PC-9 (cell line): ENCODE measurements at regions not wholly inside any gene's neighbourhood (a gene's known extent, or its start where the extent isn't known, plus 50 kb on each side); places are given as distances from the start of the nearest gene placed in this dataset.

Experiments
- BruUV-seq: library from RNA; stranded (reverse); fragments of 400-500 nt; replicated peaks from 2 replicates; lab custom pipeline; 2021; lab: Mats Ljungman, UMichigan
- CTCF ChIA-PET: fragments of 300-600 bp; sonication (Branson Sonifier 250); formaldehyde crosslinking; loops from one replicate; lab custom pipeline; 2022; ENCODE audit warnings: antibody characterized with exemption; lab: Charles Lee
- POLR2A ChIA-PET: fragments of 300-600 bp; sonication (Branson Sonifier 250); formaldehyde crosslinking; loops from one replicate; lab custom pipeline; 2022; ENCODE audit warnings: antibody characterized with exemption; ENCODE audit not compliant: unreplicated experiment; lab: Charles Lee
- DNase-seq, 2 experiments: peaks; one replicate each; pipeline versions ENCODE4 v3.0.0 to v3.0.0-alpha.2; 2015 to 2022; ENCODE audit warnings: mixed read lengths in 1 of 2
- H2AFZ ChIP-seq: fragments of 200-600 bp; sonication (generic); 2 replicates; pipeline ENCODE4 v1.8.1; 2017; ENCODE audit warnings: antibody characterized with exemption
- H3F3A ChIP-seq: fragments of 200-600 bp; sonication (generic); 2 replicates; pipeline ENCODE4 v1.8.1; 2017; ENCODE audit warnings: antibody characterized with exemption, mild to moderate bottlenecking, low read depth; ENCODE audit not compliant: insufficient read depth
- H3K27ac ChIP-seq: fragments of 200-600 bp; sonication (generic); 2 replicates; pipeline ENCODE4 v1.6.1; 2016; ENCODE audit warnings: mixed run types
- H3K27me3 ChIP-seq: fragments of 200-600 bp; sonication (generic); 2 replicates; pipeline ENCODE4 v1.6.1; 2016; ENCODE audit warnings: low read depth, mixed run types; ENCODE audit not compliant: insufficient read depth
- H3K36me3 ChIP-seq: fragments of 200-600 bp; sonication (generic); 2 replicates; pipeline ENCODE4 v1.6.1; 2016; ENCODE audit warnings: low read depth, mixed run types
- H3K4me1 ChIP-seq: fragments of 200-600 bp; sonication (generic); replicated peaks from 2 replicates; pipeline ENCODE4 v1.6.1; 2016; ENCODE audit warnings: mixed run types; ENCODE audit not compliant: insufficient read depth
- H3K4me2 ChIP-seq: fragments of 200-600 bp; sonication (generic); 2 replicates; pipeline ENCODE4 v1.6.1; 2017; ENCODE audit warnings: mixed run types
- H3K4me3 ChIP-seq: fragments of 200-600 bp; sonication (generic); 2 replicates; pipeline ENCODE4 v1.6.1; 2016; ENCODE audit warnings: mixed run types
- H3K79me2 ChIP-seq: fragments of 200-600 bp; sonication (generic); 2 replicates; pipeline ENCODE4 v1.6.1; 2017; ENCODE audit warnings: low read depth, mixed run types
- H3K9me2 ChIP-seq: fragments of 200-600 bp; sonication (generic); 2 replicates; pipeline ENCODE4 v1.8.1; 2017; ENCODE audit warnings: mild to moderate bottlenecking; ENCODE audit not compliant: insufficient read depth
- H3K9me3 ChIP-seq: fragments of 200-600 bp; sonication (generic); 2 replicates; pipeline ENCODE4 v1.8.1; 2016; ENCODE audit warnings: low read depth; ENCODE audit not compliant: insufficient read depth
- H4K20me1 ChIP-seq: fragments of 200-600 bp; sonication (generic); 2 replicates; pipeline ENCODE4 v1.8.1; 2017; ENCODE audit not compliant: insufficient read depth
- CTCF ChIP-seq: fragments of 200-600 bp; sonication (generic); conservative IDR thresholded peaks from 2 replicates; pipeline ENCODE4 v1.6.1; 2017; ENCODE audit warnings: mixed run types, antibody characterized with exemption, mild to moderate bottlenecking, moderate library complexity
- EZH2 ChIP-seq: fragments of 200-600 bp; sonication (generic); IDR thresholded peaks from 2 replicates; pipeline ENCODE4 v1.8.0; 2017; ENCODE audit warnings: antibody characterized with exemption, low read depth
- intact Hi-C: fragments of 100-400 bp; cut with micrococcal nuclease; formaldehyde crosslinking; loops from one replicate; pipeline ENCODE4 v1.10.0; 2022; ENCODE audit not compliant: unreplicated experiment

GRCh38 chr13:80671773-80672172, 330.8 kb upstream of the SPRY2 start:
- DNase-seq: no peak
- Histone ChIP-seq H3K27ac (no peak overlapping the region), H3K4me1 (no peaks in the 10 kb centered on the region), H3K27me3 (no peaks in the 10 kb centered on the region), H3K4me2 (no peak overlapping the region), H4K20me1 (no peaks in the 10 kb centered on the region), H3K9me2 (no peaks in the 10 kb centered on the region), H3K4me3 (no peak overlapping the region), H3K36me3 (no peaks in the 10 kb centered on the region), H3K79me2 (no peaks in the 10 kb centered on the region), H2AFZ (no peak overlapping the region), H3F3A (no peaks in the 10 kb centered on the region), H3K9me3 (no peaks in the 10 kb centered on the region)
- BruUV-seq: no TSS peak
- intact Hi-C loops: no loop called here
- ChIA-PET CTCF (no interaction called here), POLR2A (interaction anchor here (0.7 kb wide), 1 partner anchor 27 kb away, joined by 3 read pairs; no protein-coding TSS in a partner anchor)
- TF ChIP-seq CTCF (no peak), EZH2 (no peak)

GRCh38 chr13:80669112-80669511, 328.2 kb upstream of the SPRY2 start:
- intact Hi-C loops: no loop called here
- Histone ChIP-seq H2AFZ (no peak overlapping the region), H3K4me3 (no peak overlapping the region), H3K27me3 (no peaks in the 10 kb centered on the region), H3K9me2 (no peaks in the 10 kb centered on the region), H3F3A (no peaks in the 10 kb centered on the region), H3K9me3 (no peaks in the 10 kb centered on the region), H3K79me2 (no peaks in the 10 kb centered on the region), H4K20me1 (no peaks in the 10 kb centered on the region), H3K4me1 (no peaks in the 10 kb centered on the region), H3K27ac (no peak overlapping the region), H3K4me2 (no peak overlapping the region), H3K36me3 (no peaks in the 10 kb centered on the region)
- CTCF ChIA-PET: no interaction called here
- POLR2A ChIA-PET: no interaction called here
- no peak for DNase-seq
- TF ChIP-seq EZH2: no peak
- no peak for TF ChIP-seq CTCF
- BruUV-seq: no TSS peak

GRCh38 chr13:80668452-80668851, 327.5 kb upstream of the SPRY2 start:
- BruUV-seq: no TSS peak

More at GRCh38 chr13:80668452-80668851, 327.5 kb upstream of the SPRY2 start:
- Histone ChIP-seq H3K9me2 (no peaks in the 10 kb centered on the region), H3K36me3 (no peaks in the 10 kb centered on the region), H3K4me1 (no peaks in the 10 kb centered on the region), H3K27ac (no peak overlapping the region), H3F3A (no peaks in the 10 kb centered on the region; the same call in 1 of the 2 replicates), H3K4me3 (no peak overlapping the region), H3K27me3 (no peaks in the 10 kb centered on the region), H3K4me2 (no peak overlapping the region), H3K9me3 (no peaks in the 10 kb centered on the region), H4K20me1 (no peaks in the 10 kb centered on the region), H3K79me2 (no peaks in the 10 kb centered on the region), H2AFZ (no peak overlapping the region)
- intact Hi-C loops: no loop called here
- CTCF ChIA-PET: no interaction called here
- POLR2A ChIA-PET: no interaction called here
- no peak for DNase-seq
- TF ChIP-seq CTCF: no peak
- TF ChIP-seq EZH2: no peak
